ENCODE measurements at regions not wholly inside any gene's neighbourhood (a gene's known extent, or its start where the extent isn't known, plus 50 kb on each side); places are given as distances from the start of the nearest gene placed in this dataset.

DNA sequence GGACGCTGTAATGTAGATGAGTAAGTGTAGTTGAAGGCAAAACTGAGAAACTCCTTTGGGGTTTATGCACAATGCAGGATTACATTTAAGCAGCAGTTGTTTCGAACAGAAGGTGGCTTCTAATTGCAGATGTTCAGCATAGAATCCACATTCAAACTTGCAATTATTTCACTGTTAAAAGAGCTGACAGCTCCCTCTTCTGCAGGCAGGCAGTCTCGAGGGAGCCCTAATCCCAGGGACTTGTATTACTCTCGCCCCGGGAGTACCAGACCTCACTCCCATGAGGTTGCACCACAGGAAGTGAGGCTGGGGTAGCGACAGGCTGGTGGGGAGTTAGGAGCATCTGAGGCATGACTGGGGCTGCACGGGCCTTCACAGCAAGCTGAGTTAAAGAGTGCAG, 484.3 kb upstream of the EEF2KMT start:
- TF ChIP-seq ZFP30 (CRISPR knock-in tag; IDR thresholded peaks at IDR 0.05), result no peak
- no peak for TF ChIP-seq ZNF565 (CRISPR knock-in tag; conservative IDR thresholded peaks at IDR 0.05; ENCODE audit: low read depth)
- TF ChIP-seq, protein P1, sequence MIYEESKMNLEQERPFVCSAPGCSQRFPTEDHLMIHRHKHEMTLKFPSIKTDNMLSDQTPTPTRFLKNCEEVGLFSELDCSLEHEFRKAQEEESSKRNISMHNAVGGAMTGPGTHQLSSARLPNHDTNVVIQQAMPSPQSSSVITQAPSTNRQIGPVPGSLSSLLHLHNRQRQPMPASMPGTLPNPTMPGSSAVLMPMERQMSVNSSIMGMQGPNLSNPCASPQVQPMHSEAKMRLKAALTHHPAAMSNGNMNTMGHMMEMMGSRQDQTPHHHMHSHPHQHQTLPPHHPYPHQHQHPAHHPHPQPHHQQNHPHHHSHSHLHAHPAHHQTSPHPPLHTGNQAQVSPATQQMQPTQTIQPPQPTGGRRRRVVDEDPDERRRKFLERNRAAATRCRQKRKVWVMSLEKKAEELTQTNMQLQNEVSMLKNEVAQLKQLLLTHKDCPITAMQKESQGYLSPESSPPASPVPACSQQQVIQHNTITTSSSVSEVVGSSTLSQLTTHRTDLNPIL (CRISPR knock-in tag; IDR thresholded peaks at IDR 0.05; ENCODE audit: low read depth), result no peak
- no peak for TF ChIP-seq ARNTL (CRISPR knock-in tag; IDR thresholded peaks at IDR 0.05; ENCODE audit: borderline replicate concordance, low read depth)
- TF ChIP-seq, protein P2, sequence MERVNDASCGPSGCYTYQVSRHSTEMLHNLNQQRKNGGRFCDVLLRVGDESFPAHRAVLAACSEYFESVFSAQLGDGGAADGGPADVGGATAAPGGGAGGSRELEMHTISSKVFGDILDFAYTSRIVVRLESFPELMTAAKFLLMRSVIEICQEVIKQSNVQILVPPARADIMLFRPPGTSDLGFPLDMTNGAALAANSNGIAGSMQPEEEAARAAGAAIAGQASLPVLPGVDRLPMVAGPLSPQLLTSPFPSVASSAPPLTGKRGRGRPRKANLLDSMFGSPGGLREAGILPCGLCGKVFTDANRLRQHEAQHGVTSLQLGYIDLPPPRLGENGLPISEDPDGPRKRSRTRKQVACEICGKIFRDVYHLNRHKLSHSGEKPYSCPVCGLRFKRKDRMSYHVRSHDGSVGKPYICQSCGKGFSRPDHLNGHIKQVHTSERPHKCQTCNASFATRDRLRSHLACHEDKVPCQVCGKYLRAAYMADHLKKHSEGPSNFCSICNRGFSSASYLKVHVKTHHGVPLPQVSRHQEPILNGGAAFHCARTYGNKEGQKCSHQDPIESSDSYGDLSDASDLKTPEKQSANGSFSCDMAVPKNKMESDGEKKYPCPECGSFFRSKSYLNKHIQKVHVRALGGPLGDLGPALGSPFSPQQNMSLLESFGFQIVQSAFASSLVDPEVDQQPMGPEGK (CRISPR knock-in tag; IDR thresholded peaks at IDR 0.05; ENCODE audit: borderline replicate concordance), result no peak
- TF ChIP-seq TCF4 (CRISPR knock-in tag; IDR thresholded peaks at IDR 0.05; ENCODE audit: borderline replicate concordance), result no peak

Measured in SK-N-SH treated with all-trans-retinoic acid at 6 μM for 48 hours (cell line).